ENCODE measurements at regions not wholly inside any gene's neighbourhood (a gene's known extent, or its start where the extent isn't known, plus 50 kb on each side); places are given as distances from the start of the nearest gene placed in this dataset.

DNA sequence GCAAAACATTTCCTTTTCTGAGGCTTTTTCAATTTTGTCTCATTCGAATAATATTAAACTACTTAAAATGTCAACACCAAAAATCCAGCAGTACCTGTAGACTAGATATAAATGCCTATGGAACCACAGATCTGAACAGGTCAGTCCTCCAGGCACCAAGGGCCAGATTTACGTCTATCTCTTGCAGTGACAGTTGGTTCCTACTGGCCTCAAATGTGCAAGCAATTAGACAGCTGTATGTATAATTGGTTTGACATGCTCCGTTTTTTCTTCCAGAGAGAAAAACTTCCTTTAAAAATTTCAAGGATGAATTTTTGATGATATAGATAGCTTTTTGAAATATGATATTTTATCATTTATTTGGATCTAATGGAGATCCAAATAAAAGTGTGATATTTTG lies 443.8 kb upstream of the POU3F3 start:
- TF ChIP-seq, protein P1, sequence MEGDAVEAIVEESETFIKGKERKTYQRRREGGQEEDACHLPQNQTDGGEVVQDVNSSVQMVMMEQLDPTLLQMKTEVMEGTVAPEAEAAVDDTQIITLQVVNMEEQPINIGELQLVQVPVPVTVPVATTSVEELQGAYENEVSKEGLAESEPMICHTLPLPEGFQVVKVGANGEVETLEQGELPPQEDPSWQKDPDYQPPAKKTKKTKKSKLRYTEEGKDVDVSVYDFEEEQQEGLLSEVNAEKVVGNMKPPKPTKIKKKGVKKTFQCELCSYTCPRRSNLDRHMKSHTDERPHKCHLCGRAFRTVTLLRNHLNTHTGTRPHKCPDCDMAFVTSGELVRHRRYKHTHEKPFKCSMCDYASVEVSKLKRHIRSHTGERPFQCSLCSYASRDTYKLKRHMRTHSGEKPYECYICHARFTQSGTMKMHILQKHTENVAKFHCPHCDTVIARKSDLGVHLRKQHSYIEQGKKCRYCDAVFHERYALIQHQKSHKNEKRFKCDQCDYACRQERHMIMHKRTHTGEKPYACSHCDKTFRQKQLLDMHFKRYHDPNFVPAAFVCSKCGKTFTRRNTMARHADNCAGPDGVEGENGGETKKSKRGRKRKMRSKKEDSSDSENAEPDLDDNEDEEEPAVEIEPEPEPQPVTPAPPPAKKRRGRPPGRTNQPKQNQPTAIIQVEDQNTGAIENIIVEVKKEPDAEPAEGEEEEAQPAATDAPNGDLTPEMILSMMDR (tag by site-specific recombination; IDR thresholded peaks at IDR 0.05): no peak
- TF ChIP-seq ZBTB17 (tag by site-specific recombination; IDR thresholded peaks at IDR 0.05) (no peak), ZNF274 (IDR thresholded peaks at IDR 0.05; ENCODE audit: low read length) (no peak), ZNF274 (tag by site-specific recombination; IDR thresholded peaks at IDR 0.05; ENCODE audit: borderline replicate concordance) (no peak), ZFP3 (tag by site-specific recombination; IDR thresholded peaks at IDR 0.05; ENCODE audit: low read depth) (no peak), KLF9 (tag by site-specific recombination; IDR thresholded peaks at IDR 0.05; ENCODE audit: low read depth) (no peak), ZNF843 (tag by site-specific recombination; IDR thresholded peaks at IDR 0.05) (no peak)
- TF ChIP-seq, protein P2, sequence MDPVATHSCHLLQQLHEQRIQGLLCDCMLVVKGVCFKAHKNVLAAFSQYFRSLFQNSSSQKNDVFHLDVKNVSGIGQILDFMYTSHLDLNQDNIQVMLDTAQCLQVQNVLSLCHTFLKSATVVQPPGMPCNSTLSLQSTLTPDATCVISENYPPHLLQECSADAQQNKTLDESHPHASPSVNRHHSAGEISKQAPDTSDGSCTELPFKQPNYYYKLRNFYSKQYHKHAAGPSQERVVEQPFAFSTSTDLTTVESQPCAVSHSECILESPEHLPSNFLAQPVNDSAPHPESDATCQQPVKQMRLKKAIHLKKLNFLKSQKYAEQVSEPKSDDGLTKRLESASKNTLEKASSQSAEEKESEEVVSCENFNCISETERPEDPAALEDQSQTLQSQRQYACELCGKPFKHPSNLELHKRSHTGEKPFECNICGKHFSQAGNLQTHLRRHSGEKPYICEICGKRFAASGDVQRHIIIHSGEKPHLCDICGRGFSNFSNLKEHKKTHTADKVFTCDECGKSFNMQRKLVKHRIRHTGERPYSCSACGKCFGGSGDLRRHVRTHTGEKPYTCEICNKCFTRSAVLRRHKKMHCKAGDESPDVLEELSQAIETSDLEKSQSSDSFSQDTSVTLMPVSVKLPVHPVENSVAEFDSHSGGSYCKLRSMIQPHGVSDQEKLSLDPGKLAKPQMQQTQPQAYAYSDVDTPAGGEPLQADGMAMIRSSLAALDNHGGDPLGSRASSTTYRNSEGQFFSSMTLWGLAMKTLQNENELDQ (tag by site-specific recombination; IDR thresholded peaks at IDR 0.05; ENCODE audit: low read depth): no peak
